Gastroesophageal sphincter (tissue), 4 donors: ENCODE measurements at regions not wholly inside any gene's neighbourhood (a gene's known extent, or its start where the extent isn't known, plus 50 kb on each side); places are given as distances from the start of the nearest gene placed in this dataset.

ENCODE experiments used
- ATAC-seq: fragments of 150-250 bp; one replicate; pipeline ENCODE4 v1.9.1; 2016; ENCODE audit warnings: mild to moderate bottlenecking, moderate library complexity
- H3K27ac ChIP-seq, 4 donors: fragments of 200-600 bp; sonication (generic) in 3 of 4; 1 replicate in 3 of 4; 2 replicates in 1 of 4; pipeline ENCODE4 v1.5.1; 2016 to 2019
- H3K27me3 ChIP-seq: fragments of 200-600 bp; sonication (generic); one replicate; pipeline ENCODE4 v1.5.1; 2019
- H3K36me3 ChIP-seq, 2 donors: fragments of 200-600 bp; sonication (generic); one replicate each; pipeline ENCODE4 v1.5.1; 2019; ENCODE audit warnings: control low read depth in 1 of 2
- H3K4me1 ChIP-seq, 3 donors: fragments of 200-600 bp; sonication (generic); 1 replicate in 2 of 3; 2 replicates in 1 of 3; pipeline ENCODE4 v1.5.1; 2016 to 2019; ENCODE audit warnings: control low read depth in 2 of 3
- H3K4me3 ChIP-seq, 2 donors: fragments of 200-600 bp; sonication (generic); one replicate each; pipeline ENCODE4 v1.5.1; 2019; ENCODE audit warnings: mild to moderate bottlenecking in 1 of 2, moderate library complexity in 1 of 2
- H3K9me3 ChIP-seq, 3 donors: fragments of 200-600 bp; sonication (generic); one replicate each; pipeline ENCODE4 v1.5.1; 2017 to 2019; ENCODE audit warnings: control low read depth in 2 of 3
- CTCF ChIP-seq, 4 experiments: fragments of 200-600 bp in 2 of 4; fragments of 450-650 bp in 2 of 4; sonication (generic) in 1 of 4; IDR thresholded peaks; one replicate each; pipeline ENCODE4 v1.5.1; 2017 to 2019; ENCODE audit warnings: antibody characterized with exemption in 4 of 4, mild to moderate bottlenecking in 2 of 4, moderate library complexity in 2 of 4
- EP300 ChIP-seq: sonication (generic); formaldehyde crosslinking; IDR thresholded peaks from one replicate; pipeline ENCODE4 v1.6.1; 2017; ENCODE audit warnings: antibody characterized with exemption, mild to moderate bottlenecking
- POLR2A ChIP-seq, 2 donors: fragments of 450-650 bp; IDR thresholded peaks; one replicate each; pipeline ENCODE4 v1.6.1; 2017; ENCODE audit warnings: antibody characterized with exemption in 2 of 2, mild to moderate bottlenecking in 2 of 2, moderate library complexity in 1 of 2
- POLR2AphosphoS5 ChIP-seq: sonication (generic); formaldehyde crosslinking; IDR thresholded peaks from one replicate; pipeline ENCODE4 v1.6.1; 2017; ENCODE audit warnings: antibody characterized with exemption

- H3K36me3 ChIP-seq, result no peaks in the 10 kb centered on the region
- H3K4me3 ChIP-seq, result no peak overlapping the region
- H3K9me3 ChIP-seq, result peaks cover 0 to 15% (median 0%) of the 10 kb centered on the region in 3 donors
- H3K27me3 ChIP-seq, result no peaks in the 10 kb centered on the region
- no peaks in the 10 kb centered on the region for H3K4me1 ChIP-seq
- no peak for ATAC-seq
- TF ChIP-seq POLR2A (IDR thresholded peaks at IDR 0.05) (no peak), POLR2AphosphoS5 (no peak), CTCF (IDR thresholded peaks at IDR 0.05) (no peak), EP300 (no peak)
- no peak overlapping the region for H3K27ac ChIP-seq
Observed at GRCh38 chr11:86722748-86723147, 50.3 kb upstream of the ME3 start.
